ENCODE measurements at regions not wholly inside any gene's neighbourhood (a gene's known extent, or its start where the extent isn't known, plus 50 kb on each side); places are given as distances from the start of the nearest gene placed in this dataset.

DNA sequence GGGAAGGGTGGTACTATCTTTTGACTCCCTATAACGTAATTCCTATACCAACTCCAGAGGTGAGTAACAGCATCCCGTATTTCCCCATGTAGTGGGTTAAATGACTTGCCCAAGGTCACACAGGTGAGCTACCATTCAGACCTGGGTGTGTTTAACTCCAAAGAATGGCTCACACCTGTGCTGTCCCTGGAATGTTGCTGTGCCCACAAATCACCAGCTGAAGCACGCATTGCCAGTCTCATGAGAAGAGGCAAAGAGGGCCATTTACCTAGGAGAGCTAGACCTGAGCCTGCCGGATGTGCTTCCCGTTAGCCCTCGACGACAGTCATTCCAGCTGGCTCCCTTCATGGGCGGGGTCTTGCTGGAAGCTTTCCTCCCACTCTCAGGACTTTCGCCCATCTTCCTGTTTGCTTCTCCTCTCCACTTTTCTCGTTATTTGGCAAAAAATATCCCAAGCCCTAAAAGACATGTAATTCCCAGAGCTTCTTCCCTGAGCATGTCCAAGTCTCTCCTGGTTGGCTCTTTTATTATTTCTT is 106.6 kb upstream of the VASH1 start:
- TF ChIP-seq, protein P1, sequence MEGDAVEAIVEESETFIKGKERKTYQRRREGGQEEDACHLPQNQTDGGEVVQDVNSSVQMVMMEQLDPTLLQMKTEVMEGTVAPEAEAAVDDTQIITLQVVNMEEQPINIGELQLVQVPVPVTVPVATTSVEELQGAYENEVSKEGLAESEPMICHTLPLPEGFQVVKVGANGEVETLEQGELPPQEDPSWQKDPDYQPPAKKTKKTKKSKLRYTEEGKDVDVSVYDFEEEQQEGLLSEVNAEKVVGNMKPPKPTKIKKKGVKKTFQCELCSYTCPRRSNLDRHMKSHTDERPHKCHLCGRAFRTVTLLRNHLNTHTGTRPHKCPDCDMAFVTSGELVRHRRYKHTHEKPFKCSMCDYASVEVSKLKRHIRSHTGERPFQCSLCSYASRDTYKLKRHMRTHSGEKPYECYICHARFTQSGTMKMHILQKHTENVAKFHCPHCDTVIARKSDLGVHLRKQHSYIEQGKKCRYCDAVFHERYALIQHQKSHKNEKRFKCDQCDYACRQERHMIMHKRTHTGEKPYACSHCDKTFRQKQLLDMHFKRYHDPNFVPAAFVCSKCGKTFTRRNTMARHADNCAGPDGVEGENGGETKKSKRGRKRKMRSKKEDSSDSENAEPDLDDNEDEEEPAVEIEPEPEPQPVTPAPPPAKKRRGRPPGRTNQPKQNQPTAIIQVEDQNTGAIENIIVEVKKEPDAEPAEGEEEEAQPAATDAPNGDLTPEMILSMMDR (IDR thresholded peaks at IDR 0.05; ENCODE audit: control extremely low read depth, extremely low read depth, low read depth, missing control alignments): no peak
- DNase-seq (ENCODE audit: extremely low spot score): no peak
- ChIA-PET CTCF (interaction anchor here (1.0 to 1.2 kb wide), 3 partner anchors 9 to 11 kb away, joined by 4 to 6 read pairs (median 4); no protein-coding TSS in a partner anchor), POLR2A (no interaction called here)

DNA sequence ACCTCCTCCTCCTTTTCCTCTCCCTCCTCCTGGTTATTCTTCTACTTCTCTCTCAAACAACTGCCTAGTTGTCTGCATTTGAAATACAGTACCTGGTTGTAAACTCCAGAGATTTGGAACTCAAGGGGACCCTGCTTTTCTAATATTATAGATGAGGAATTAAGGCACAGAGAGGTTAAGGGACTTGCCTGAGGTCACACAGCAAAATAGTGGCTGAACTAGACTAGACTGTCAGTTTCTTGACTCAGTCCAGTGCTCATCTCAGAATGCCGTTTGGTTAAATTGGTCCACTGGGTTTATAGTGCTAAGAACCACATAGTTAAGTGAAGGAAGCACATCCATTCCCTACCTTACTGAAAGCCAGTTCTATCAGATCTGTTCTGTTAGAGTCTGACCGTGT is 105.9 kb upstream of the VASH1 start:
- TF ChIP-seq, protein P1 (IDR thresholded peaks at IDR 0.05; ENCODE audit: control extremely low read depth, extremely low read depth, low read depth, missing control alignments): no peak
- ChIA-PET CTCF (no interaction called here), POLR2A (no interaction called here)
- no peak for DNase-seq (ENCODE audit: extremely low spot score)

DNA sequence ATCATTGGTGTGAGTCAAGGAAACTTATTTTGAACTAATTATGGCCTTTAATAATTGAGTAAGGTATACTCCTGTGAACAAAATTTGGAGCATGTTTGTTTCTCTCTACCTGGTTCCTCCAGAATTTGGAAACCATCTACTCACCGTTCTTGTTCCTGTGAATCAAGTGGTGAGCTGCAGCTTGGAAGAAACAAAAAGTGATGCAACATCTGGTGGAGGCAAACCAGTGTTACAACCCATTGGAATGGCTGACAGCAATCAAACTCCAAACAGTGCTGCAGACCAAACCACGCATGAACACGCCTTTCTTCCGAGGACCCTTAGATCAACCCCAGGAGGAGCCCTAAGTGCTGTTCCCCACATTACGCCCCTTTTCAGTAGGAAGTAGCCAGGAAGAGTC is 104.7 kb upstream of the VASH1 start:
- no peak for DNase-seq (ENCODE audit: extremely low spot score)
- TF ChIP-seq, protein P1 (IDR thresholded peaks at IDR 0.05; ENCODE audit: control extremely low read depth, extremely low read depth, low read depth, missing control alignments): no peak
- CTCF ChIA-PET: no interaction called here
- POLR2A ChIA-PET: no interaction called here

DNA sequence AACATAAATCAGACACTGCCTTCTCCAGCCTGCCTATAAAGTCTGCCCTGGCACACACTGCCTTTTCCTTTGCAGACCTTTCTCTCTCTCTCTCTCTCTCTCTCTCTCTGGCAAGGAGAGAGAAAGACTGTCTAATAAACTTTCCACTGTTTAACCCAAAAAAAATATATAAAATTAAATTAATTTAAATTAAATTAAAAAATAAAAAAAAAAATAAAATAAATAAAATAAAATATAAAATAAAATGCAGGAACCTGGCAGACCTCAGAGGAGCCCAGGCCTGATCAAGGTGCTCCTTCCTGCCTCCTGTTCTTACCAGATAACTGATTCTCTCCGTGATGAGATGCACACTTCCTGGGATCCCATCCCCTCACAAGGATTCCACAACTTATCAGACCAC is 103.9 kb upstream of the VASH1 start:
- CTCF ChIA-PET: interaction anchor here (3.4 kb wide), 1 partner anchor 10 kb away, joined by 16 read pairs; no protein-coding TSS in a partner anchor

DNA sequence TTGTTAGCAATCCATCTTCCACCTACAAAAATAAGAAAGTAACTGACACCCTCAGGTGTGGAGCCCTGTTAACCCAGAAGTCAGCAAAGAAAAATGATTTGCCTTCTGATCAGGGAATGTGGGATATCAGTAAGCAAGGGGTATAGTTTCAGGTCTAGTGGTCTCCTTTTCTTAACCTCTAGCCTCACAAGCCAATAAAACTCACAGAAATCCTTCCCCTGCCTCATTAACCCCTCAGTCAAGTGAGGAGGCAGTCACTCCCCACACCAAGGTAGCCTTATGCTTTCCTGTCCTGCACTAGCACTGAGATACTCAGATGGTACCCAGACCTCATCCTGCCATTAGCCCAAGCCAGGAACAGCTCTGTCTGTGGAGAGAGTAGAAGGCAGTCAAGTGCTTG is 103.4 kb upstream of the VASH1 start:
- POLR2A ChIA-PET: no interaction called here
- no peak for DNase-seq (ENCODE audit: extremely low spot score)
- CTCF ChIA-PET: interaction anchor here (1.5 to 3.4 kb wide), 2 partner anchors 8 to 11 kb away, joined by 4 to 16 read pairs; no protein-coding TSS in a partner anchor
- TF ChIP-seq, protein P1 (IDR thresholded peaks at IDR 0.05; ENCODE audit: control extremely low read depth, extremely low read depth, low read depth, missing control alignments): no peak

More for the DNA sequence above, 103.9 kb upstream of the VASH1 start:
- no peak for DNase-seq (ENCODE audit: extremely low spot score)
- TF ChIP-seq, protein P1 (IDR thresholded peaks at IDR 0.05; ENCODE audit: control extremely low read depth, extremely low read depth, low read depth, missing control alignments): no peak
- POLR2A ChIA-PET: no interaction called here

DNA sequence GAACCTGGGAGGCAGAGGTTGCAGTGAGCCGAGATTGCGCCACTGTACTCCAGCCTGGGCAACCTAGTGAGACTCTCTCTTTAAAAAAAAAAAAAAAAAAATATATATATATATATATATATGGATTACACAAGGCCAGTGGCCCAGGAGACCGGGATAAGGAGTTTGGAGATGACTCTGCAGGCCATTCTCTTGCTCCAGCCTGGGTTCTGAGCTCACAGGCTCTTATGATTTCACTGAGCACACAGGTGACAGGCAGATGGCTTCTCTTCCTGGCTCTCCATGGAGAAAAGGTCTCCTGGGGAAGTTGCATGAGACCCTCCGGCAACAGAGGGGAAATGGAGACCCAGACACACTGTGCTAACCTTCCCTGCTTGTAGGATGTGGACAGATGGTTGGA is 98.7 kb upstream of the VASH1 start:
- POLR2A ChIA-PET: no interaction called here
- TF ChIP-seq, protein P1 (IDR thresholded peaks at IDR 0.05; ENCODE audit: control extremely low read depth, extremely low read depth, low read depth, missing control alignments): no peak
- DNase-seq (ENCODE audit: extremely low spot score): no peak
- CTCF ChIA-PET: interaction anchor here (1.2 to 1.6 kb wide), 3 partner anchors 8 to 17 kb away, joined by 3 to 4 read pairs (median 4); no protein-coding TSS in a partner anchor
